Kidney (tissue), 13 donors: ENCODE measurements at regions not wholly inside any gene's neighbourhood (a gene's known extent, or its start where the extent isn't known, plus 50 kb on each side); places are given as distances from the start of the nearest gene placed in this dataset.

ENCODE experiments used
- DNase-seq, 5 donors: peaks; one replicate each; pipeline ENCODE4 v3.0.0-alpha.2; 2013 to 2020
- FAIRE-seq: peaks from 2 replicates; lab custom pipeline; 2012; peaks lifted over from hg19 to GRCh38; lab: Jason Lieb, UNC
- H3K27ac ChIP-seq, 2 donors: one replicate each; pipeline ENCODE4 v1.7.0; 2013; ENCODE audit warnings: low read depth in 2 of 2, low read length in 2 of 2, inconsistent platforms in 1 of 2
- H3K27me3 ChIP-seq: one replicate; pipeline ENCODE4 v1.7.1; 2013; ENCODE audit warnings: low read length, inconsistent platforms; ENCODE audit not compliant: control insufficient read depth, insufficient read depth
- H3K36me3 ChIP-seq, 3 donors: one replicate each; pipeline versions ENCODE4 v1.7.0 to v1.7.1; 2013; ENCODE audit warnings: low read length in 3 of 3, control low read depth in 1 of 3, inconsistent platforms in 1 of 3; ENCODE audit not compliant: insufficient read depth in 3 of 3, control insufficient read depth in 2 of 3
- H3K4me1 ChIP-seq, 3 donors: one replicate each; pipeline versions ENCODE4 v1.7.0 to v1.7.1; 2013; ENCODE audit warnings: low read length in 3 of 3, inconsistent platforms in 1 of 3, low read depth in 1 of 3; ENCODE audit not compliant: control insufficient read depth in 2 of 3, insufficient read depth in 2 of 3
- H3K4me3 ChIP-seq, 3 donors: one replicate each; pipeline versions ENCODE4 v1.7.0 to v1.8.1; 2013; ENCODE audit warnings: low read length in 3 of 3, control low read depth in 1 of 3, inconsistent platforms in 1 of 3
- H3K9ac ChIP-seq, 3 donors: one replicate each; pipeline versions ENCODE4 v1.7.0 to v1.7.1; 2013; ENCODE audit warnings: low read length in 3 of 3, control low read depth in 1 of 3, inconsistent platforms in 1 of 3
- H3K9me3 ChIP-seq, 3 donors: one replicate each; pipeline versions ENCODE4 v1.7.0 to v1.7.1; 2013; ENCODE audit warnings: low read length in 3 of 3, control low read depth in 1 of 3, inconsistent platforms in 1 of 3; ENCODE audit not compliant: control insufficient read depth in 2 of 3, insufficient read depth in 1 of 3
- CTCF ChIP-seq: IDR thresholded peaks from 3 replicates; pipeline ENCODE4 v1.5.1; 2012; ENCODE audit warnings: mild to moderate bottlenecking, moderate library complexity, borderline replicate concordance; ENCODE audit not compliant: insufficient read depth; ENCODE audit errors: extremely low read depth
- intact Hi-C: fragments of 100-400 bp; cut with DNase I; formaldehyde crosslinking; loops from one replicate; pipeline ENCODE4 v1.11.1; 2022
- donor health status: control.
- donor health status: control.
- donor health status: control.
- donor health status: control.
- donor health status: control.
- donor health status: DM: yes; HTN: yes; CAD: no.
- donor health status: Normal renal cell carcinoma (clear cell type).

GRCh38 chr3:59514865-59515482 lies 465.1 kb upstream of the CFAP20DC start:
- H3K27me3 ChIP-seq, result no peaks in the 10 kb centered on the region
- intact Hi-C loops, result no loop called here
- no peak for TF ChIP-seq CTCF
- H3K4me1 ChIP-seq, result peaks cover 0 to 2% (median 0%) of the 10 kb centered on the region in 3 donors
- no peak overlapping the region for H3K4me3 ChIP-seq
- DNase-seq (no peak), FAIRE-seq (no peak)
- H3K36me3 ChIP-seq, result no peaks in the 10 kb centered on the region
- H3K9me3 ChIP-seq, result no peaks in the 10 kb centered on the region
- no peak overlapping the region for H3K27ac ChIP-seq
- H3K9ac ChIP-seq, result no peak overlapping the region

- no peaks in the 10 kb centered on the region for H3K36me3 ChIP-seq
- no peaks in the 10 kb centered on the region for H3K9me3 ChIP-seq
- no peak overlapping the region for H3K4me3 ChIP-seq
- H3K4me1 ChIP-seq, result peaks cover 0 to 2% (median 0%) of the 10 kb centered on the region in 3 donors
- H3K9ac ChIP-seq, result no peak overlapping the region
- no peak overlapping the region for H3K27ac ChIP-seq
- intact Hi-C loops, result no loop called here
- no peak for DNase-seq
- no peak for TF ChIP-seq CTCF
- no peaks in the 10 kb centered on the region for H3K27me3 ChIP-seq
- FAIRE-seq, result no peak
These were observed 463.7 kb upstream of the CFAP20DC start for GRCh38 chr3:59513570-59513969.

- Histone ChIP-seq H3K36me3 (no peaks in the 10 kb centered on the region), H3K4me3 (no peak overlapping the region), H3K9me3 (no peaks in the 10 kb centered on the region), H3K27ac (no peak overlapping the region), H3K9ac (no peak overlapping the region), H3K27me3 (no peaks in the 10 kb centered on the region), H3K4me1 (no peaks in the 10 kb centered on the region)
- DNase-seq (no peak), FAIRE-seq (no peak)
- intact Hi-C loops, result no loop called here
- TF ChIP-seq CTCF, result no peak
These were observed 462.2 kb upstream of the CFAP20DC start for GRCh38 chr3:59512066-59512465.

- no peaks in the 10 kb centered on the region for H3K27me3 ChIP-seq
- intact Hi-C loops, result no loop called here
- H3K27ac ChIP-seq, result no peak overlapping the region
- no peak for DNase-seq
- H3K36me3 ChIP-seq, result no peaks in the 10 kb centered on the region
- H3K4me1 ChIP-seq, result no peaks in the 10 kb centered on the region
- H3K9me3 ChIP-seq, result no peaks in the 10 kb centered on the region
- no peak for FAIRE-seq
- H3K4me3 ChIP-seq, result no peak overlapping the region
- no peak for TF ChIP-seq CTCF
- H3K9ac ChIP-seq, result no peak overlapping the region
These were observed 460.8 kb upstream of the CFAP20DC start for GRCh38 chr3:59510576-59510975.
